ENCODE measurements at regions not wholly inside any gene's neighbourhood (a gene's known extent, or its start where the extent isn't known, plus 50 kb on each side); places are given as distances from the start of the nearest gene placed in this dataset.

DNA sequence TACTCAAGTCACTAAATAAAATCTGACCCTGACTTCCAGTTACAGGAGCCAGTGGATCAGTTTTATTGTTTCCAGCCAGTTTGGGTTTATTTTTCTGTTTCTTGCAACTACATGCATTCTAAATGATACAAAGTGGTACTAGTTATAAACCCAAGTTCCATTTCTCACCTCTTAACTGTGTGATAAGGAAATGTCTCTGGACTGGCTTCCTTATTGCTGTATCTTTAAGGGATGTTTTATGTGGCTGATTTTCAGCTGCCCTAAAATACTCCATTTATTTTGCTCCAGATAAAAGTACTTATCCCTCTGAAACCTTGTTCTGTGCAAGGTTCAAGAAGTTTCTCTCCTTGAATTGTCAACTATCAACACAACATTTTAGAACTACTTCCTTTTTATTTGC, 107.9 kb upstream of the DLX2 start:
- TF ChIP-seq CTCF (IDR thresholded peaks at IDR 0.05; ENCODE audit: poor library complexity), result no peak
- no peak for TF ChIP-seq EZH2 (IDR thresholded peaks at IDR 0.05; ENCODE audit: borderline replicate concordance)
- no peak for TF ChIP-seq EZH2phosphoT487 (IDR thresholded peaks at IDR 0.05; ENCODE audit: low read depth, severe bottlenecking, unreplicated experiment)
